PC-3 (cell line): ENCODE measurements at regions not wholly inside any gene's neighbourhood (a gene's known extent, or its start where the extent isn't known, plus 50 kb on each side); places are given as distances from the start of the nearest gene placed in this dataset.

Source experiments
- ATAC-seq: fragments of 200-7000 bp; cut with Tn5 transposase; 2 replicates; pipeline ENCODE4 v1.9.1; 2020; ENCODE audit warnings: mild to moderate bottlenecking, moderate library complexity
- BruUV-seq: library from RNA; stranded (reverse); fragments of 400-500 nt; replicated peaks from 2 replicates; lab custom pipeline; 2021; lab: Mats Ljungman, UMichigan
- CTCF ChIA-PET: fragments of 300-600 bp; sonication (Branson Sonifier 250); formaldehyde crosslinking; loops from one replicate; lab custom pipeline; 2022; ENCODE audit warnings: antibody characterized with exemption; lab: Charles Lee
- POLR2A ChIA-PET: fragments of 300-600 bp; sonication (Branson Sonifier 250); formaldehyde crosslinking; loops from one replicate; lab custom pipeline; 2022; ENCODE audit warnings: antibody characterized with exemption; ENCODE audit not compliant: unreplicated experiment; lab: Charles Lee
- DNase-seq: peaks from one replicate; pipeline ENCODE4 v3.0.0-alpha.2; 2015
- H2AFZ ChIP-seq: fragments of 300-600 bp; sonication (generic); 2 replicates; pipeline ENCODE4 v1.6.0; 2016; ENCODE audit warnings: antibody characterized with exemption, low read length
- H3F3A ChIP-seq: fragments of 300-600 bp; sonication (generic); one replicate; pipeline ENCODE4 v1.6.0; 2017; ENCODE audit warnings: antibody characterized with exemption, low read length, control low read depth, mild to moderate bottlenecking; ENCODE audit not compliant: unreplicated experiment
- H3K27ac ChIP-seq: fragments of 300-600 bp; sonication (generic); 2 replicates; pipeline ENCODE4 v1.5.1; 2016; ENCODE audit warnings: mild to moderate bottlenecking, low read length
- H3K27me3 ChIP-seq: fragments of 300-600 bp; sonication (generic); 2 replicates; pipeline ENCODE4 v1.6.1; 2016; ENCODE audit warnings: low read length, mixed read lengths
- H3K36me3 ChIP-seq: fragments of 300-600 bp; sonication (generic); 2 replicates; pipeline ENCODE4 v1.6.1; 2016; ENCODE audit warnings: low read depth, mixed run types, low read length, mixed read lengths
- H3K4me1 ChIP-seq: fragments of 300-600 bp; sonication (generic); 2 replicates; pipeline ENCODE4 v1.5.1; 2016; ENCODE audit warnings: low read length; ENCODE audit not compliant: insufficient read depth
- H3K4me2 ChIP-seq: fragments of 300-600 bp; sonication (generic); 2 replicates; pipeline ENCODE4 v1.6.0; 2016; ENCODE audit warnings: low read length
- H3K4me3 ChIP-seq: fragments of 300-600 bp; sonication (generic); 2 replicates; pipeline ENCODE4 v1.5.1; 2016; ENCODE audit warnings: mild to moderate bottlenecking, low read length, mixed read lengths
- H3K79me2 ChIP-seq: fragments of 300-600 bp; sonication (generic); 2 replicates; pipeline ENCODE4 v1.6.1; 2017; ENCODE audit warnings: low read length, mixed read lengths
- H3K9ac ChIP-seq: fragments of 300-600 bp; sonication (generic); 2 replicates; pipeline ENCODE4 v1.6.0; 2016; ENCODE audit warnings: mild to moderate bottlenecking, low read length
- H3K9me2 ChIP-seq: fragments of 300-600 bp; sonication (generic); replicated peaks from 2 replicates; pipeline ENCODE4 v1.6.1; 2016; ENCODE audit warnings: mixed run types, low read length, mixed read lengths
- H3K9me3 ChIP-seq: fragments of 300-600 bp; sonication (generic); 2 replicates; pipeline ENCODE4 v1.6.1; 2016; ENCODE audit warnings: low read length, mixed read lengths
- H4K20me1 ChIP-seq: fragments of 300-600 bp; sonication (generic); 2 replicates; pipeline ENCODE4 v1.6.1; 2016; ENCODE audit warnings: low read length, mixed read lengths
- CTCF ChIP-seq: fragments of 300-600 bp; sonication (generic); conservative IDR thresholded peaks from 2 replicates; pipeline ENCODE4 v1.5.1; 2017; ENCODE audit warnings: antibody characterized with exemption, low read depth, mild to moderate bottlenecking, low read length
- EZH2 ChIP-seq: fragments of 300-600 bp; sonication (generic); IDR thresholded peaks from one replicate; pipeline ENCODE4 v1.6.1; 2017; ENCODE audit warnings: antibody characterized with exemption, mild to moderate bottlenecking, low read length; ENCODE audit not compliant: unreplicated experiment
- EZH2phosphoT487 ChIP-seq: fragments of 300-600 bp; sonication (generic); IDR thresholded peaks from 2 replicates; pipeline ENCODE4 v1.6.1; 2018; ENCODE audit warnings: mild to moderate bottlenecking, antibody characterized with exemption, low read length, borderline replicate concordance
- intact Hi-C: fragments of 100-400 bp; cut with micrococcal nuclease; formaldehyde crosslinking; loops from 2 replicates; pipeline ENCODE4 v1.9.0; 2023

- Histone ChIP-seq H2AFZ (no peak overlapping the region), H3K36me3 (no peaks in the 10 kb centered on the region), H3K4me1 (no peaks in the 10 kb centered on the region), H3K9me3 (no peaks in the 10 kb centered on the region), H3K4me3 (no peak overlapping the region), H3K9me2 (no peaks in the 10 kb centered on the region), H3K27me3 (no peaks in the 10 kb centered on the region), H3K79me2 (no peaks in the 10 kb centered on the region), H3F3A (no peaks in the 10 kb centered on the region), H3K27ac (no peak overlapping the region), H4K20me1 (no peaks in the 10 kb centered on the region), H3K4me2 (no peak overlapping the region), H3K9ac (no peak overlapping the region)
- no peak for DNase-seq
- no peak for ATAC-seq
- ChIA-PET CTCF (no interaction called here), POLR2A (no interaction called here)
- intact Hi-C loops: no loop called here
- TF ChIP-seq CTCF (no peak), EZH2phosphoT487 (no peak), EZH2 (no peak)
- no TSS peak for BruUV-seq
Measured at GRCh38 chr9:8172000-8172399, 372.4 kb upstream of the DMAC1 start.

- no peaks in the 10 kb centered on the region for H3K9me2 ChIP-seq
- intact Hi-C loops: no loop called here
- H3K27me3 ChIP-seq: no peaks in the 10 kb centered on the region
- no peak overlapping the region for H3K27ac ChIP-seq
- H3K9ac ChIP-seq: no peak overlapping the region
- H3K4me3 ChIP-seq: no peak overlapping the region
- DNase-seq (no peak), ATAC-seq (no peak)
- no peaks in the 10 kb centered on the region for H3K36me3 ChIP-seq
- H4K20me1 ChIP-seq: no peaks in the 10 kb centered on the region
- no peaks in the 10 kb centered on the region for H3K9me3 ChIP-seq
- BruUV-seq: no TSS peak
- TF ChIP-seq CTCF (no peak), EZH2phosphoT487 (no peak), EZH2 (no peak)
- no peaks in the 10 kb centered on the region for H3K4me1 ChIP-seq
- no peaks in the 10 kb centered on the region for H3F3A ChIP-seq
- ChIA-PET CTCF (no interaction called here), POLR2A (no interaction called here)
- no peak overlapping the region for H3K4me2 ChIP-seq
- H3K79me2 ChIP-seq: no peaks in the 10 kb centered on the region
- no peak overlapping the region for H2AFZ ChIP-seq
Measured at GRCh38 chr9:8168916-8169438, 369.4 kb upstream of the DMAC1 start.

GRCh38 chr9:8160787-8161186 lies 361.2 kb upstream of the DMAC1 start:
- Histone ChIP-seq H3K4me3 (no peak overlapping the region), H3K4me1 (no peaks in the 10 kb centered on the region), H3K9ac (no peak overlapping the region), H3K9me2 (no peaks in the 10 kb centered on the region), H3K27me3 (no peaks in the 10 kb centered on the region), H3K36me3 (no peaks in the 10 kb centered on the region), H2AFZ (no peak overlapping the region), H3K4me2 (no peak overlapping the region), H4K20me1 (no peaks in the 10 kb centered on the region), H3K9me3 (no peaks in the 10 kb centered on the region), H3K27ac (no peak overlapping the region), H3K79me2 (no peaks in the 10 kb centered on the region), H3F3A (no peaks in the 10 kb centered on the region)
- intact Hi-C loops: no loop called here
- ChIA-PET POLR2A (no interaction called here), CTCF (no interaction called here)
- BruUV-seq: no TSS peak
- ATAC-seq (no peak), DNase-seq (no peak)
- no peak for TF ChIP-seq CTCF
